Skeletal muscle satellite cell (primary cell): ENCODE measurements at regions not wholly inside any gene's neighbourhood (a gene's known extent, or its start where the extent isn't known, plus 50 kb on each side); places are given as distances from the start of the nearest gene placed in this dataset.

Experiments
- H3K27me3 ChIP-seq: 2 replicates; pipeline ENCODE4 v1.7.0; 2013; ENCODE audit warnings: low read length; ENCODE audit not compliant: control insufficient read depth, insufficient read depth
- H3K36me3 ChIP-seq: 2 replicates; pipeline ENCODE4 v1.7.0; 2013; ENCODE audit warnings: mild to moderate bottlenecking, control low read depth, low read length; ENCODE audit not compliant: insufficient read depth
- H3K4me1 ChIP-seq: 2 replicates; pipeline ENCODE4 v1.7.0; 2013; ENCODE audit warnings: low read length; ENCODE audit not compliant: control insufficient read depth, insufficient read depth
- H3K4me2 ChIP-seq: 2 replicates; pipeline ENCODE4 v1.7.0; 2013; ENCODE audit warnings: mild to moderate bottlenecking, low read length
- H3K4me3 ChIP-seq: 2 replicates; pipeline ENCODE4 v1.7.0; 2013; ENCODE audit warnings: low read length
- H3K9ac ChIP-seq: 2 replicates; pipeline ENCODE4 v1.7.0; 2013; ENCODE audit warnings: mild to moderate bottlenecking, low read depth, low read length, moderate library complexity
- H3K9me3 ChIP-seq: replicated peaks from 2 replicates; pipeline ENCODE4 v1.7.0; 2013; ENCODE audit warnings: mild to moderate bottlenecking, control low read depth, low read length

DNA sequence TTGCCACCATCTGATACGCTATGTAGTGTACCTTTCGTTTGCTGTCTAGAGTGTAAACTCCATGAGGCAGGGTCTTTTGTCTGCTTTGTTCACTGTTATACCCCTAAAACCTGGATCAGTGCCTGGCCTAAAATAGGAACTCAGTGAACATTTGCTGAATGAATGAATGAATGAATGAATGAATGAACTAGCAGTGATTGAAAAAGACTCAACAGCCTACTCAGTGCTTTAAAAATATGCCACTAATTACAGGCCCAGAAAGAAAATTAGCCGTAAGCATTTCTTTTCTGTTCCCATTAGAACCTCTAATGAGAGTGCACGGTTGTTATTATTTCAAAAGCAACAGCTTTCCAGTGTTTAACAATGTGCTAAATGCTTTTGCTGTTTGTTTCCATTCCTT, 69.3 kb upstream of the SYT6 start:
- Histone ChIP-seq H3K36me3 (no peaks in the 10 kb centered on the region), H3K9me3 (no peaks in the 10 kb centered on the region), H3K4me3 (no peak overlapping the region)

DNA sequence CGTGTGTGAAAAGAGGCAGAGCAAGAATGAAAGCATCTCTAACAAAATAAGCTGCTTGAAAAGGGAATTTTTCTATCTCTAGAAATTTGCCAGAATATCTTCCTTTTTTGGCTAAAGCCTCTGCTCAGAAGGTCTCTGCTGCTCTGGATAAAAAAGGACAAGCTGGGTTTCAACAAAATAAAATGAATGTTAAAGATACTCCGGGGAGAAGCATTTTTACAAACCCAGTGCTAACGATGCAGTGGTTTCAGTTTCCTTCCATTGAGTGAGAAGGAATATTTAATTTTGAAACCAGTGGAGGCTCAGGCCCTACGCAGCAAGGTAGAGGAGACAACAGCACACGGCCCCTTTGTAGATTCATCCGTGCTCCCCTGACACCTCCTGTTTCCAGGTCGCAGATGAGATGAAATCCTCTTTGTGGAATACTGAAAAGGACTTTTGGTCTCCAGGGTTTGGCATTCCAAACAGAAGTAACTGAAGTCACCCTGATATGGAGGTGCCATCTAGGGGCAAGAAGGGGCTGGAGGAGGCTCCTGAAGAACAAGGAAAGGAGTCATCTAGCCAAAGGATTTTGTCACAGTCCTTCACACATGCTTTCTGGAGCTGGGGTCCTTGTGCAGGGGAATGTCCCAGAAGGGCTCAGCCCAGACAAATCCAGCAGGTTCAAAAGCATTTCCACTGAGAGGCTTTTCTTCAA, 65.7 kb upstream of the SYT6 start:
- H3K36me3 ChIP-seq: no peaks in the 10 kb centered on the region
- H3K4me3 ChIP-seq: peak overlapping the region; percentile 20
- peaks cover 4% of the 10 kb centered on the region for H3K4me1 ChIP-seq
- H3K27me3 ChIP-seq: peaks cover 8% of the 10 kb centered on the region
- no peak overlapping the region for H3K9ac ChIP-seq
- H3K4me2 ChIP-seq: peak overlapping the region; percentile 72
- H3K9me3 ChIP-seq: no peaks in the 10 kb centered on the region

More for the DNA sequence above, 69.3 kb upstream of the SYT6 start:
- no peak overlapping the region for H3K9ac ChIP-seq
- peaks cover 7% of the 10 kb centered on the region for H3K27me3 ChIP-seq
- H3K4me2 ChIP-seq: no peak overlapping the region
- H3K4me1 ChIP-seq: no peaks in the 10 kb centered on the region

DNA sequence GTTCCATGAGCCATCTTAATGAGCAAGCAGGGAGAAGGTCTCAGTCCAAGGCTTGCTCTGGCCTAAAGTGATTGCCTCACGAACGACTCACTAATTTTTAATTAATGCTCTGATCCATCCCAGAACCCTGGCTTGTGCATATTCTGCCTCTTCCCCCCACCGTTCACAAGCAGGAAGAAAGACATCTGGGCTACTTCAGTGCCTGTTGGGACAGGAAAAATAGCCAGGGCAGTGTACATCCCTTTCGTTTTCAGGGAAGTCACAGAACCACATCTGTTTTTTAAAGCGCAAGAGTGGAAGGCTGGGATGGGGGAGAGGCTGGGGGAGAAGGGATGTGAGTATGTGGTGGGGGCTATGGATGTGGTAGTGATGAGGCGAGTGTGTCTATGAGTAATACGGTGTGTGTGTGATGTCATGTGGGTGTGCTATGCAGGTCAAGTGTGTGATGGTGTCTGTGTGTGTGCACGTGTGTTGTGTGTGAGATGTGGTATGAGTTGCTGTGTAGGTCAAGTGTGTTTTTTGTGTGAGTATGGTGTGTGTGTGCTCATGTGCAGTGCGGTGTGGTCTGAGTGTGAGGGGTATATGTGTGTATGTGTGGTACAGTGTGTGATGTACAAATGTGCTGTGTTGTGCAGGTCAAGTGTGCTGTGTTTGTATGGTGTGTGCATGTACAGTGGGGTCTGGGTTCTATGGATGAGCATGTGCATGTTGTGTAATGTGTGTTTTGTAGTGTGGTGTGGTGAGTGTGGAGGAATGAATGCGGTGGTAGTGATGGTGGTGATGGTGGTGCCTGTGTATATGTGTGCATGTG, 64.9 kb upstream of the SYT6 start:
- H3K36me3 ChIP-seq: no peaks in the 10 kb centered on the region
- peaks cover 10% of the 10 kb centered on the region for H3K27me3 ChIP-seq
- no peak overlapping the region for H3K4me3 ChIP-seq
- no peaks in the 10 kb centered on the region for H3K9me3 ChIP-seq
- H3K4me1 ChIP-seq: peaks cover 4% of the 10 kb centered on the region
- no peak overlapping the region for H3K9ac ChIP-seq
- H3K4me2 ChIP-seq: peak overlapping the region; percentile 72

DNA sequence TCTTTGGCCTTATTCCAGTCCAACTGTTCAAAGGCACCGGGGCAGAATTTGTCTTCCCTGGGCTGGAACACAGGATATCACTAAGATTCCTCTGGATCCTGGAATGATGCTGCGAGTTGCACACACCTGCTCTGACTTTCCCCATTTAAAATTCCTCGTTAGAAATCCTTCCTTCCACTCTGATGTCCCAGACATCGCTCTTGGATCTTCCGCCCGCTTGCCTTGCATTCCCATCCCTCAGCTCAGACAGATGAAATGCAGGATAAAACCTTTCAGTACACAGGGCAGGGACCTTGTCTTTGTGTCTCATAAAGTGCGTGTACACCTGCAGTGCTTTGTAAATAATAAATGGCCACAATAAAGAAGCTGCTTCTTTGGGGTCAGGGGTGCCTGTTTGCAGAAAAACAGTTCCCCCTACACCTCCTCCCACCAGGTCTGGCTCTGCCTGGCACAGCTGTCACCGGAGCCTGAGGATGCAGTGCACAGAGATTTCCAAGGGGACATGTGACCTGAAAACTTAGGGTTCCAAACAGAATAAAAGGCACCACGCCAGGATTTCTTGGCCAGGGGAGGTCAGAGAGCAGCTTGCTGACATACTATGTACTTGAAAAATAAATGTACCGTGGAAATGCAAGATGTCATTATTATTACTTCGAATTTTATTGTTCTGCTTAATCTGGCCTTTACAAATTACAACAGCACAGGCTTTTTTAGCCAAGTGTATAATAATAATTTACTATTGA, 62.9 kb upstream of the SYT6 start:
- H3K4me1 ChIP-seq: peaks cover 4% of the 10 kb centered on the region
- H3K27me3 ChIP-seq: peaks cover 25% of the 10 kb centered on the region
- H3K9me3 ChIP-seq: no peaks in the 10 kb centered on the region
- no peak overlapping the region for H3K9ac ChIP-seq
- H3K4me2 ChIP-seq: no peak overlapping the region
- no peak overlapping the region for H3K4me3 ChIP-seq
- no peaks in the 10 kb centered on the region for H3K36me3 ChIP-seq

DNA sequence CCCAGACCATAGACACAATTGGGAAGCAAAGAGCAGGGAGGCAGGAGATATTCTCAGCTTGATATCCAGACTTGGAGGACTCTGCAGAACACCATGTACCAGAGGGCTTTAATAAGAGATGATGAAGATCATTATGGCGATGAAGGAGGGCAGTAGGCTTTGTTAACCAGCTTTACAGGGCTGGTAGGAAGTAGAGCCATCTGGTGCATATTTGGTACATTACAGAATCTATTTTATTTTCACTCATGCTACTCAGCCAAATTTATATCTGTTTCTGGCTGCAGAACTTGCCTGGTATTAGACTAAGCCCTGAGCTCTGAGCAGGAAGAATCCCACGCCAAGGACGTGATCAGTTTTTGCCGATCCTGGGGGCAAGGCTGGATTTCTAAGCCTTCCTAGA, 61.8 kb upstream of the SYT6 start:
- Histone ChIP-seq H3K4me2 (no peak overlapping the region), H3K4me1 (peaks cover 4% of the 10 kb centered on the region), H3K27me3 (peaks cover 36% of the 10 kb centered on the region), H3K36me3 (no peaks in the 10 kb centered on the region), H3K9me3 (no peaks in the 10 kb centered on the region), H3K4me3 (no peak overlapping the region), H3K9ac (no peak overlapping the region)

DNA sequence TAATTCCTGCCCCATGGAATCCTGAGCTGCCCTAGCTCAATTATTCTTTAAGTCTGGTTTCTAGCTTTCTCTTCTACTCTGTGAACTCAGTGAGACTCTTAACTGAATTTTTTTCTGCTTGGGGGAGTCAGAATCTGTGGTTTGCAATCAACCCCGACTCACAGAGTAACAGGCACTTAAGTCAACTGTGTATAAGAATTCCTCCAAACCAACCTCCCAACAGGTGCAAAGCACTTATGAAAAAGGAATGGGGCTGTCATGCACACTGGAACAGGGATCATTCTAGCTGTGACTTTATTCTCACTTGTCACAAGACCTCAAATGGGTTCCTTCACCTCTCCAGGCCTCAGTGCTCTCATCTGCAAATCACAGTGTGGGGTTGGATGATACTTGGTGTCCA, 60.3 kb upstream of the SYT6 start:
- Histone ChIP-seq H3K36me3 (no peaks in the 10 kb centered on the region), H3K4me1 (peaks cover 4% of the 10 kb centered on the region), H3K4me2 (no peak overlapping the region), H3K4me3 (no peak overlapping the region), H3K27me3 (peaks cover 49% of the 10 kb centered on the region), H3K9me3 (no peaks in the 10 kb centered on the region), H3K9ac (no peak overlapping the region)

DNA sequence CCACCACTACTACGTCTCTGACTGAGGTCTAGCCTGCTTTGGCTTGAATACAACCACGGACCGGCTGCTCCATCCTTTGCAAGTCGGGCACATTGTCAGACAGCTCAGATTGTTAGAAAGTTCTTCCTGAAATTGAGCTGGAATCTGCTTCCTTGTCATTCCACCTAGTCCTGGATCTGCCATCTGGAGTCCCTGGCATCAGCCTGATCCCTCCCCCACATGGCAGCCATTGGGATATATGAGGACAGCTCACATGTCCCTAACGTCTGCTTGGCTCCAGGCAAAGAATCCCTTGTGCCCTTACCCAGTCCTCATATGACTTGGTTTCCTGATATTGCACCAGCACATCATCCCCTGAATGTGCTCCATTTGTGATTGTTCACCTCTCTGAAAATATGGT, 56.3 kb upstream of the SYT6 start:
- Histone ChIP-seq H3K4me1 (no peaks in the 10 kb centered on the region), H3K4me3 (no peak overlapping the region), H3K27me3 (peaks cover 75% of the 10 kb centered on the region)

DNA sequence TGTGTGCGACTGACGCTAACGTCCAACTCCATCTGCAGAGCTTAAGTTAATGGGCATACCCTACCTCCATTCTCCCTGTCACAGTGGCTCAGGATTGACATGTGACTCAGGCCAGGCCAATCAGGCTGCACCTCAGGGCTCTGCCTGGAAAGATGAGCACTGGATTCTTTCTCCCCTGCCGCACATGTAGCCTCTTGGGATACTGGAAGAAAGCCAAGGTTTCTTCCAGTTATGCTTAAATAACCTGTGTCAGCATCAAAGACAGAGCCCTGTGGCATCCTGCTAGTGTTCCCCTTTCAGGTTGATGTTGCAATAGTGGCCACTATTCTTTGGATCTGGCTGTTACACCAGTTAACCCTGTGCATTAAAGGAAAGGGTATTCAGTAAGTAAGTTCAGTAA, 55.0 kb upstream of the SYT6 start:
- no peak overlapping the region for H3K9ac ChIP-seq
- no peaks in the 10 kb centered on the region for H3K36me3 ChIP-seq
- H3K4me2 ChIP-seq: no peak overlapping the region
- no peaks in the 10 kb centered on the region for H3K9me3 ChIP-seq
- H3K4me1 ChIP-seq: no peaks in the 10 kb centered on the region
- no peak overlapping the region for H3K4me3 ChIP-seq
- H3K27me3 ChIP-seq: peaks cover 74% of the 10 kb centered on the region

More for the DNA sequence above, 56.3 kb upstream of the SYT6 start:
- Histone ChIP-seq H3K4me2 (no peak overlapping the region), H3K36me3 (no peaks in the 10 kb centered on the region), H3K9me3 (no peaks in the 10 kb centered on the region), H3K9ac (no peak overlapping the region)

DNA sequence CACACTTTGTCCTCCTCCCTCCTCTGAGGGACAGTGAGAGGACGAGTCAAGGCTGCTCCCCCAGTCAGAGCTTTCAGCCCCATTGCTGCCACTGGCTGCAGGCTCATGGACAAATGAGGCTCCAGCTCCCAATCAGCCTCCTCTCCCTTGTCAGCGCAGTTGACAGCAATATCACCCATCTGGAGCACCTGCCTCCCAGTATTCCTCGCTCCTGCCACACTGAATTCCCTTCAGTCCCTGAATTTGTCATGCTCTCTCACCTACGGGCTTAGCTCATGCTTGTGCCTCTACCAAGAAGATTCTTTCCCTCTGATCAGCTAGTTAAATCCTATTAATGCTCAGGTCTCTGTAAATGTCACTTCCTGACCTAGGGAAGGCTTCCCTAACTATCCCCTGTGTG, 54.4 kb upstream of the SYT6 start:
- no peaks in the 10 kb centered on the region for H3K36me3 ChIP-seq
- no peak overlapping the region for H3K4me3 ChIP-seq
- H3K27me3 ChIP-seq: peaks cover 72% of the 10 kb centered on the region
- no peaks in the 10 kb centered on the region for H3K9me3 ChIP-seq
- H3K4me1 ChIP-seq: no peaks in the 10 kb centered on the region
- H3K9ac ChIP-seq: no peak overlapping the region
- H3K4me2 ChIP-seq: no peak overlapping the region

DNA sequence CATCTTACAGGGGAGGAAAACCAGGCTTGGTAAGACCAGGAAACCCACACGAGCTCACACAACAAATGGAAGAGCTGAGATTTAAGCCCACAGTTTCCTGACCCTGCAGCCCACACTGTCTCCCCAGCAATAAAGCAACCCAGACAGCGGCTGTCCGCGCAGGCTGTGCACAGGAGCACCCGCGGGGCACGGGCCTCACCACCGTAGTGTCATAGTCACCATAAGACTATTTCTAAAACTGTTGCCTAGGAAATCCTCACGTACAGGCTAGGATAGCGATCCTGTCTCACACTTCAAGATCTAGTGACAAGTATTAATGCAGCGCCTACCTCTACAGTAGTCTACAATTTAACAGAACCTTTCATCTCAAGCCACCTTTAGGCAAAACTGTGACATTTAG, 54.0 kb upstream of the SYT6 start:
- no peaks in the 10 kb centered on the region for H3K36me3 ChIP-seq
- no peaks in the 10 kb centered on the region for H3K9me3 ChIP-seq
- H3K4me1 ChIP-seq: no peaks in the 10 kb centered on the region
- H3K4me2 ChIP-seq: no peak overlapping the region
- no peak overlapping the region for H3K9ac ChIP-seq
- peaks cover 68% of the 10 kb centered on the region for H3K27me3 ChIP-seq
- no peak overlapping the region for H3K4me3 ChIP-seq

DNA sequence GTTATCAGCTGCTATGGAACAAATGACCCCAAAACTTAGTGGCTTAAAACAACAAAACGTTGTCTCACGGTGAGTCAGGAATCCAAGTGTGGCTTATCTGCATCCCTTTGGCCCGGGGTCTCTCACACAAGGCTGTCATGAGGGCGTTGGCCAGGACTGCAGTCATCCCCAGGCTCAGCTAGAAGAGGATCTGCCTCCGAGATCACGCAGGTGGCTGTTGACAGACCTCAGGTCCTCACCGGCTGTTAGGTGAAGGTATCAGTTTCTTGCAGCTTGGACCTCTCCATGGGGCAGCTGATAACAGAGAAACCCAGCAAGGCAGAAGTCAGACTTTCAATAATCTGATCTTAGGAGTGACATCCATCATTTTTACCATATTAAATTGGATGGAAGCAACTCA, 52.7 kb upstream of the SYT6 start:
- H3K4me1 ChIP-seq: no peaks in the 10 kb centered on the region
- no peaks in the 10 kb centered on the region for H3K9me3 ChIP-seq
- H3K4me3 ChIP-seq: no peak overlapping the region
- H3K9ac ChIP-seq: no peak overlapping the region
- no peaks in the 10 kb centered on the region for H3K36me3 ChIP-seq
- H3K27me3 ChIP-seq: peaks cover 72% of the 10 kb centered on the region
- no peak overlapping the region for H3K4me2 ChIP-seq
